NCI-H2171 treated with DMSO at 0.1 percent for 48 hours (cell line): ENCODE measurements at regions not wholly inside any gene's neighbourhood (a gene's known extent, or its start where the extent isn't known, plus 50 kb on each side); places are given as distances from the start of the nearest gene placed in this dataset.

Experiments
- DNase-seq: peaks from one replicate; lab custom pipeline; 2025; lab: John Stamatoyannopoulos, UW

DNA sequence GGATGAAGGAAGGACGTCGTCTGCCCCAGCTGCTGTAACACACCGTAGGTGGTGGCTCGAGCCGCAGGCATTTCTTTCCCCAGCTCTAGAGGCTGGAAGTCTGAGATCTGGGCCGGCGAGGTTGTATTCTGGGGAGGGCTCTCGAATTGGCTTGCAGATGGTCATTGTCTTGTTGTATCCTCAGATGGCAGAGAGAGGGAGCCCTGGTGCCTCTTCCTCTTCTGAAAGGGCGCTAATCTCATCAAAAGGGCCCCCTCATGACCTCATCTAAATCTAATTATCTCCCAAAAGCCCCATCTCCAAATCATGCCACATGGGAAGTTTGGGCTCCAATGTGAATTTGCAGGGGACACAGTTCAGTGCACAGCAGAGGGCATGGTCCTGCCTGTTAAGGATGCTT, 109.0 kb downstream of the SIK1 start:
- no peak for DNase-seq

DNA sequence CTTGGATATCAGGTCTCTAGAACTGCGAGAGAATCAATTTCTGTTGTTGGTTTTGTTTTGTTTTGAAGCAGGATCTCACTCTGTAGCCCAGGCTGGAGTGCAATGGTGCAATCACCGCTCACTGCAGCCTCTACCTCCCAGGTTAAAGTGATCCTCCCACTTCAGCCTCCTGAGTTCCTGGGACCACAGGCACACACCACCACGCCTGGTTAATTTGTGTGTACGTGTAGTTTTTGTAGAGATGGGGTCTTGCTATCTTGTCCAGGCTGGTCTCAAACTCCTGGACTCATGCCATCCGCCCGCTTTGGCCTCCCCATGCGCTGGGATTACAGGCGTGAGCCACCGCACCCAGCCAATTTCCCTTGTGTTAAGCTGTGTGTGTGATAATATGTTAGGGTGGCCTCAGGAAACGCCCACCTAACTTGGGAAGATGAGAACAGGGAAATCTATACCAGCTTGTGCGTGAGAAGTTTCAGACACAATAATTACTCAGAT, 109.6 kb downstream of the SIK1 start:
- no peak for DNase-seq

DNA sequence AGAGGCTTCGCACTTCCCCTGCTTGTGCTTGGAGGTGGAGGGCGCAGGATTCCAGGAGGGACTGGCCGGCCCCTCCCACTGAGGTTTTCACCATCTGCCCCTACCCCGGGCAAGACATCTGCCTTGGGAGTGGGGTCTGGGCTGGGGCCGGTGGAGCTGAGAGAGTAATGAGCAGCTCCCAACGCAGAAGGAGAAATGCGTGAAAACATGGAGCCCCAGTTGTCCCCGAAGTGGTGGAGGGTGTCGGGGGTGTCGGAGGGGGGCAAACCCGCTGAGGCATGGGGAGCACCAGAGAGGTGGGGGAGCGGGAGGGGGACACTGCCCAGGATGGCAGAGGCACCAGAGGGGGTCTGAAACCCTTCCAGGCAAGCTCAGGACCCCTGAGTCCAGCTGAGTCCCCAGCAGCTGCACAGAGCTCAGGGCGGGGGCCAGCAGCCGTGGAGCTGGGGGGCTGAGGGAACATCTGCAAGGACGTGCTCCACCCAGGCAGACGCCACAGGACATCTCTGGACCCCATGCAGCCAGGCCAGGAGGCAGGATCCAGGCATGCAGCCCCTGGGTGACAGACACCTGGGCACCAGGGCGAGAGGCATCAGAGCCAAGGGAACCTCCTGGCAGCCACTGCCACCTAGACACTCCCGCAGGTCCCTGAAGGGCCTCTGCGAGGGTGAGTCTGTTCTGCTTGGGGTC, 110.6 kb downstream of the SIK1 start:
- DNase-seq: no peak

DNA sequence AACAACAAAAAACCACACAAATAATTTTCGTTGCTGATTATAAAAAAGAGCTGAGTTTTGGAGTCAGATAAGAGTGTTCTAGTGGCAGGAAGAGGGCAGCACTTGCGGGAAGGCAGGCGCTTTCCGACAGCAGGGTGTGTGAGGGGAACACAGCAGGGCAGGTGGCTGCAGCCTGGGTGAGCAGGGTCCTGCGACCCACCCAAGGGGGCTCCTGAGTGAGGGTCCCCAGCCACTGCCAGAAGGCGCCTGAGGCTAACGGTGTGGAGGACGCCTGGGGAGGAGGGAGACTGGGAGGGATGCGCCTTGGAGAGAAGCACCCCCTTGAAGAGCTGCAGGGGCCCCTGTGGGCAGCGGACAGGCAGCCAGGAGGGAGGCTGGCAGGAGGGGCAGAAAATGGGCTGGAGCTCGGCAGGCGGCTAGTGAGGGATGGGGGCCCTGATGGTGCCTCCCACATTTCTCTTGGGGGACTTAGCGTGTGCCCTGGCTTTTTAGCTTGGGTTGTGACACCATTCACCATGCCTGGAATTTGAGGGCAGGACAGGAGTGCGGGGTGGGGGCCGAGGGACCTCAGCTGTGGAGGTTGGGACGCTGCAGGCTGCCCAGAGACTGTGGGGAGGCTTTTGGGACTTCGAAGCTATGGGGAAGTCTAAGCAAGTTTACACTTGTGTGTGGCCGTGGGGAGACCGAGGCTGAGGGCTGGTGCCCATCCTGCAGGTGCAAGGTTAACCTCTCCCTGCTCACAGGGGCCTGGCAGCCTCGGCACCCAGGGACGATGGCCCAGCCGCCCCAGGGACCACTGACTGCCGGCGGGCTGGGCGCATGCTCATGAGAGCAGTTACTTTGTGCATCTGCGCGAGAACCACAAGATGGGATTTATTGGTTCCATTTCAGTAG, 111.4 kb downstream of the SIK1 start:
- no peak for DNase-seq

DNA sequence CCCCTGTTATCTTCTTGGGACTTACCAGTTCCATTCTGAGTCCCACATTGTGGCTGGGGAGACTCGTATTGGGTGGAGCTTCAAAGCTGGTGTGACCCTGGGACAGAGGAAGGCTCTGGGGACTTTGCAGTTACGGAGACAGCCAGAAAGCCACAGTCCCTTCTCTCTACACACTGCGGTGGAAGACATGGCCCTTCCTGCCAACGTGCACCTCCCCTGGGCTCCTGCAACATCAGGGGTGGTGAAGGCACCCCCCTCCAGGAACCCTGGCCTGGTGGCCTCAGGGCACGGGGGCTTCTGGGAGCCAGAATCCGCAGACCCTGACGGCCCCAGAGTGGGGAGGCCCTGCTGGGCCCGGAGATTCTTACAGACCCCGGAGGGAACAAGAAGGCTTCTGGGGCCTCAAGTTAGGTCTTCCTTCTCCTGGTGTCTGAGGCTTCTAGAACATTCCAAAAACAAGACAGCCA, 113.0 kb downstream of the SIK1 start:
- DNase-seq: no peak

DNA sequence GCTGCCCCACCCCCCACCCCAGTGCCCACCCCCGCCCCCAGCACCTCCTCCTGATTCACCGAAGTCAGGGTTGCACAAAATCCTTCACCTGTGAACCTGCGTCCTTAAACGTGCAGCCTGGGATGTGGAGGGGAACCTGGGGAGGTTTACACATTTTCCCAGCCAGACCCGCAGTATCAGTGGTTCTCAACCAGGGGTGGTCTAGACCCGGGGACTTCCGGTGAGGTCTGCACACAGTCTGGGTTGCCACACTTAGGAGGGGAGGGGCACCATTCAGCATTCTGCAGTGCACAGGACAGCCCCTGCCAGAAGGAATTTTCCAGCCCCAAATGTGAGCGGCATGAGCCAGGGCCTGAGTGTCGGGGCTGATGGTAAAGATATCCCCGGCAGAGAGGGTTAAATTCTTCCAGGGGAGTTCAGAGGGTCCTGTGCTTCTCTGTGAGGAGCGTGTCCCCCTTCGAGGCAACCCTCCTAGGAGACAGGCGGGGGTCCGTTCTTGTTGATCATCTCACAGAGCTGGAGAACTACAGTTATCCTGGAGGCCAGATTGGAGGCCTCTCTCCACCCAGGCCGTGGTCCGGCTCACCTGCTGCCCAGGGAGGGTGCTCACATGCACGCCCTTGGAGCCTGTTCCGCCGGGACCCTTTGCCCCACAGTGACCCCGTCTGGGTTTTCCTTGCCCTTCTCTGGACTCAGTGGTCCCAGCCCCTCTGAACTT, 113.6 kb downstream of the SIK1 start:
- no peak for DNase-seq

DNA sequence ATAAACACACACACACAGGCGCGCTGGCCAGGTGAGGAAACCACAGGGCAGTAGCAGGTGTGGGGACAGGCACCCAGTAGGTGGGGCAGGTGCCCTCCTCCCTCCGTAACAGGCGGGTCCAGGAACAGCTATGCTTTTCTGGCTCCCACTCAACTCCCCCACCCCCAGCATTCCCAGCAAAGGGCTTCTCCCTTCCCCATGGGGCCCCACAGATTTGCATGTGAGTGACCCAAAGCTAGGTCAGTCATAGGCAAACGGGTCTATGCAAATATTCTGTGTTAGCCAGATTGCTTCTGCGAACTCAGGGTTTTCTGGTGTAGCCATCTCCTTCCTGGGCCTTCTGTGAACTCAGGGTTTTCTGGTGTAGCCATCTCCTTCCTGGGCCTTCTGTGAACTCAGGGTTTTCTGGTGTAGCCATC, 114.2 kb downstream of the SIK1 start:
- DNase-seq: no peak

DNA sequence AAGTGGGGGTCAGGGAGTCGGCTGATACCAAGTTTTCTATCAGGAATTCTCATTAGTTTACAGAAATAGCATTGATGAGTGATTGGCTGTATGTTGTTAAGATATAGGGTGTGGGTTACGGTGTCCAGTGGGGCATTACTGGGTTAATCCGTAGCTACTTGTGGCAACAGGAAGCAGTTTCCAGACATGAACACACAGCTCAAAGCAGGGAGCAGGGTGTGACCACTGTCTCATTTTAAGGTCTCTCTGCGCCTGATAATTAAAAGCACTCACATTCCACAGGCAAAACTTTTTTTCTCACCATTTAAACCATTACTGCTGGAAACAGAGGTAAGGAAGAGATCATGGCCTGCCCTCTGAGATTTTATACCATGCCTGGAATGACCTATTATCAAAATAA, 114.9 kb downstream of the SIK1 start:
- DNase-seq: no peak

DNA sequence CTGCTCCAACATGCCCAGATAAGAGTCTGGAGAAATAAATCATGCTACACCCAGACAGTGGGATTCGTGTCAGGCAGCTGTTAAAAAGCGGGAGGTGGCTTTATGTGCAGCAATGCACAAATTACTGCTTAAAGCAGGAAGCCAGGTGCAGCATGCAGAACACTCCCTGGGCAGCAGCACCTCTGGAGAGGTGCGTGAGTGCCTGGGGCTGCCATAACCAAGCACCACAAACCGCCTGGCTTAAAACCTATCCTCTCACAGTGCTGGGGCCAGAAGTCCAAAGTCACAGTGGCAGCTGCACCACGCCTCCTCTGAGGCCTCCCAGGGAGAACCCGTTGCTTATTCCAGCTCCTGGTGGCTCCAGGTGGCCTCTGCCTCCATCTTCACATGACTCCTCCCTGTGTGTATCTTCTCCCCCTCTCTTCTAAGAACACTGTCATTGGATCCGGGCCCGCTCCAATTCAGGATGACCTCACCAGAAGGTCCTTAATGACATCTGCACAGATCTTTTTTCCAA, 115.6 kb downstream of the SIK1 start:
- DNase-seq: peak; percentile 96

GRCh38 chr21:43308815-43309283, 118.1 kb downstream of the SIK1 start:
- no peak for DNase-seq

DNA sequence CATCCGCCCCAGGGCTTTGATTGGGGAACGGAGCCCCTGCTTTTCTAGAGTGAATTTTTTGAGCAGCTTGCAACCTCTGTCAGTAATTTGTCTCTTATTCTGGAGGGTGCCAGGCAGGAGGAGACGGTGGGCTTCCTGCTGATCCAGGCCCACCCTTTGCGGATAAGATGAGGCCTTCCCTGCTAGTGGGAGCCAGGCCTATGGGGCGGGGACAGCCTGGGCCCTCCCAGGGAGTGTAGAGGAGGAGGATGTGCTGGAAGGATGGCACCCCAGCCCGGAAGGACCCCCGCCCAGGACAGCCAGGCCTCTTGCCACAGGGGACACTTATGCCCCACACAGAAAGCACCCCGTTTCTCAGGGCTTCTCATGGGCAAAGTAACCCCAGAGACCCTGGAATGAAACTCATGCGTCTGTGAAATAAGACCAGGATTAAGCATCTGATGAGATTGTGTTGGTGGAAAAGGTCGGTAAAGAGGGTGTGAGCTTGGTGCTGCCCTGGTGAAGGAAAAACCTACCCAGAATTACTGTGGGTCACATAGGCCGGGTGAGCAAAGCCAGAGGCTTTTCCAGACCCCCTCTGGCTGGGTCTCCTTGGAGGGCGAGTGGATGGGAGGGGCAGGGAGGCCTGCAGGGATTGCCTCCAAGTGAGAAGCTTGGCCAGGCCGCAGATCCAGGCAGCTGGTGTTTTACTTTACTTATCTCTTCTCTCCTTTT, 118.7 kb downstream of the SIK1 start:
- no peak for DNase-seq

- no peak for DNase-seq
Measured at GRCh38 chr21:43307677-43308070, 119.3 kb downstream of the SIK1 start.

- DNase-seq: peak; percentile 73
Measured at GRCh38 chr21:43306911-43307676, 119.8 kb downstream of the SIK1 start.

DNA sequence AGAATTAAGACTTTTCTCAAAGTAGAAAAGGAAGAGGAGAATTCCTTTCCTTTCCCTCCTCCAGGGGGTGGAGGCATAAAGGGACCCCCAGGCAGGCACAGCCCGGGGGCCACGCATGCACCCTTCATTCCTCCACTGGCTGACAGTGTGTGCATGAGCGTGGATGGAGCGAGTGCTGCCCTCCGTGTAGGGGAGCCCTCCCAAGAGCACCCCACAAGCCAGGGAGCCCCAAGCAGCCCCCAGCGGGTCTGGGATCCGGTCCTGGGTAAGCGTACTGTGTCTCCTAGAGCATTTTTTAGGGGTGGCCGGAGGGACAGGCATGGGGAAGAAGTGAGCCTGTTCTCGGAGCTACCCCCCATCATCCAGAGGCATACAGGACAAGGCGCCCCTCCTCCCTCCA, 120.5 kb downstream of the SIK1 start:
- no peak for DNase-seq

GRCh38 chr21:43305811-43306311, 121.1 kb downstream of the SIK1 start:
- no peak for DNase-seq

DNA sequence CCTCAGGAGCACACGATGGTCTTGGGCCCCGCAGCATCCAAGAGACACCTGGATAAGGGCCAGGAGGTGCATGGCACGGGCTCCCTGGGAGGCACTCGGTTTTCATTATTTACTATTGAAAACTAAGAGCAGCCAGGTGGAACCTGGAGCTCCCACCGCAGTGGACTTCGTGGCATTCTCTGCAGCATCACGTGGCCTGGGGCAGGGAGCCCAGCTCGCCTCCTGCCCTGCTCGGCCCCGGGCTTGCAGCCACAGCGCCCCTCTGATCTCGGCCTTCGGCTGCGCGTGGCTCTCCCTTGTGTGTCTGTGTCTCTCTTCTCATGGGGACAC, 121.6 kb downstream of the SIK1 start:
- DNase-seq: no peak

- no peak for DNase-seq
Measured at GRCh38 chr21:43304621-43305335, 122.2 kb downstream of the SIK1 start.

- DNase-seq: no peak
Measured at GRCh38 chr21:43304206-43304605, 122.7 kb downstream of the SIK1 start.

DNA sequence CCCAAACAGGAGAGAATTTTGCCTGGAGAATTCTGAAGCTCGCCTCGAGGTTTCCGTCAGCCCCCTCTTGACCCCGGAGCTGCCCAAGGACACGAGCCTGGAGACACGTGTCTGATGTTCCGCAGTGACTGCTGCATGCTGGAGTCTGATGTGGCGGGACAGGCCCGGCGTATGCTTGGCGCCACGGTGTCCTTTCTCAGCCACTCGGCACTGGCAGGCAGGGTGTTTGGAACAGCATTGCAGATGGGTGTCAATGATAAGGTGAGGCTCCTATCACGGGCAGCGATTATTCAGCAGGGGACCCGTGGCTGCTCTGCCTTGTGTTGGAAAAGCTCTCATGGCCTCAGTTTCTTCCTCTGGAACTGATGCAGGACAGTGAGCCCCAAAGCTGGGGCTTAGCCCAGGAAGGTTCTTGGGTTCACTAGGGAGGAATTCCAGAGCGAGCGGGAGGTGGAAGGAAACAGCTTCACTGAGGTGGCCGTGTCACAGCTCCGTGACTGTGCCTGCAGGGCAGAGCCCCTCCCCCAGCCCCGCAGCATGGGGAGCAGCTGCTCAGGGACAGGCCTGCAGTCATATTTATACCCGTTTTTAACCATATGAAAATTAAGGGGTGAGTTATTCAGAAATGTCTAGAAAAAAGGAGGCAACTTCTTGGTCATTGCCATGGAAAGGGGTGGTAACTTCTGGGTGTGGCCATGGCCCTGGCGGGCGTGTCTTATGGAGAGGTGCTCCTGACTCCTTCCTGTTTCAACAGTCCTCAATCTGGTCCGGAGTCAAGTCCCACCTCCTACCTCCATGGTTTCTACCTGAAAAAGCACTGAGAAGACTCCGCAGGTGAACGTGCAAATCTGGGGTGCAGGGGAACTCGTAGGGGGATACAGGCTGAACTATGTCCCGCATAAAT, 123.4 kb downstream of the SIK1 start:
- DNase-seq: no peak
